ENCODE measurements at regions not wholly inside any gene's neighbourhood (a gene's known extent, or its start where the extent isn't known, plus 50 kb on each side); places are given as distances from the start of the nearest gene placed in this dataset.

GRCh38 chr2:12201369-12201768, 454.9 kb downstream of the LPIN1 start:
- H3K27me3 ChIP-seq (replicated peaks in 1 of 4; ENCODE audit: control extremely low read depth in 1 of 4, control insufficient read depth in 3 of 4, insufficient read depth in 4 of 4, low read length in 3 of 4) = no peaks in the 10 kb centered on the region
- no peak overlapping the region for H3K27ac ChIP-seq (ENCODE audit: low read length in 2 of 2)
- DNase-seq (no peak), ATAC-seq (ENCODE audit: low read depth) (no peak)
- no peaks in the 10 kb centered on the region for H3K36me3 ChIP-seq (replicated peaks in 1 of 2; ENCODE audit: control extremely low read depth in 1 of 2, control insufficient read depth in 1 of 2, extremely low read depth in 1 of 2, insufficient read depth in 2 of 2, low read length in 1 of 2)
- peaks cover 1 to 15% (median 9%) of the 10 kb centered on the region in 3 donors for H3K9me3 ChIP-seq (ENCODE audit: control extremely low read depth in 1 of 3, control insufficient read depth in 2 of 3, insufficient read depth in 1 of 3, low read length in 2 of 3)
- H3K4me1 ChIP-seq (ENCODE audit: control insufficient read depth in 2 of 2, insufficient read depth in 2 of 2, low read length in 2 of 2) = no peaks in the 10 kb centered on the region
- Mint-ChIP-seq H3K4me1 (peaks cover 5% of the 10 kb centered on the region), H3K4me3 (no peak overlapping the region), H3K27me3 (no peaks in the 10 kb centered on the region), H3K27ac (no peak overlapping the region), H3K9me3 (ENCODE audit: insufficient read depth) (peaks cover 6% of the 10 kb centered on the region)
- TF ChIP-seq EZH2 (IDR thresholded peaks at IDR 0.05; ENCODE audit: borderline replicate concordance, insufficient read depth, low read depth, low read length, poor library complexity, severe bottlenecking) = no peak
- TF ChIP-seq, protein P1, sequence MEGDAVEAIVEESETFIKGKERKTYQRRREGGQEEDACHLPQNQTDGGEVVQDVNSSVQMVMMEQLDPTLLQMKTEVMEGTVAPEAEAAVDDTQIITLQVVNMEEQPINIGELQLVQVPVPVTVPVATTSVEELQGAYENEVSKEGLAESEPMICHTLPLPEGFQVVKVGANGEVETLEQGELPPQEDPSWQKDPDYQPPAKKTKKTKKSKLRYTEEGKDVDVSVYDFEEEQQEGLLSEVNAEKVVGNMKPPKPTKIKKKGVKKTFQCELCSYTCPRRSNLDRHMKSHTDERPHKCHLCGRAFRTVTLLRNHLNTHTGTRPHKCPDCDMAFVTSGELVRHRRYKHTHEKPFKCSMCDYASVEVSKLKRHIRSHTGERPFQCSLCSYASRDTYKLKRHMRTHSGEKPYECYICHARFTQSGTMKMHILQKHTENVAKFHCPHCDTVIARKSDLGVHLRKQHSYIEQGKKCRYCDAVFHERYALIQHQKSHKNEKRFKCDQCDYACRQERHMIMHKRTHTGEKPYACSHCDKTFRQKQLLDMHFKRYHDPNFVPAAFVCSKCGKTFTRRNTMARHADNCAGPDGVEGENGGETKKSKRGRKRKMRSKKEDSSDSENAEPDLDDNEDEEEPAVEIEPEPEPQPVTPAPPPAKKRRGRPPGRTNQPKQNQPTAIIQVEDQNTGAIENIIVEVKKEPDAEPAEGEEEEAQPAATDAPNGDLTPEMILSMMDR (IDR thresholded peaks at IDR 0.05) = no peak
- no peak overlapping the region for H3K4me3 ChIP-seq (ENCODE audit: control extremely low read depth in 1 of 5, extremely low read depth in 1 of 5, insufficient read depth in 1 of 5, low read depth in 2 of 5, low read length in 4 of 5)
- H3K79me2 ChIP-seq (ENCODE audit: control insufficient read depth, insufficient read depth, low read length) = no peaks in the 10 kb centered on the region
- 80% methylated on average over 1 of the region's 6 CpGs for WGBS (ENCODE audit: insufficient coverage)
- no peak overlapping the region for H3K9ac ChIP-seq (ENCODE audit: low read length)
- ChIA-PET POLR2A (no interaction called here), CTCF (no interaction called here)
- intact Hi-C loops (cut with micrococcal nuclease) = no loop called here
- no peak overlapping the region for H3K4me2 ChIP-seq (replicated peaks; ENCODE audit: low read depth, low read length, poor library complexity, severe bottlenecking)
- no peak overlapping the region for H2AFZ ChIP-seq (ENCODE audit: insufficient read depth, low read depth, low read length, poor library complexity, severe bottlenecking)
- H4K20me1 ChIP-seq (ENCODE audit: control insufficient read depth, insufficient read depth, low read length, poor library complexity, severe bottlenecking) = no peaks in the 10 kb centered on the region

GRCh38 chr2:12202313-12203075, 456.1 kb downstream of the LPIN1 start:
- POLR2A ChIA-PET = no interaction called here
- Histone ChIP-seq H3K4me3 (ENCODE audit: control extremely low read depth in 1 of 5, extremely low read depth in 1 of 5, insufficient read depth in 1 of 5, low read depth in 2 of 5, low read length in 4 of 5) (no peak overlapping the region), H3K27me3 (replicated peaks in 1 of 4; ENCODE audit: control extremely low read depth in 1 of 4, control insufficient read depth in 3 of 4, insufficient read depth in 4 of 4, low read length in 3 of 4) (no peaks in the 10 kb centered on the region), H3K79me2 (ENCODE audit: control insufficient read depth, insufficient read depth, low read length) (no peaks in the 10 kb centered on the region), H3K9me3 (ENCODE audit: control extremely low read depth in 1 of 3, control insufficient read depth in 2 of 3, insufficient read depth in 1 of 3, low read length in 2 of 3) (peaks cover 1 to 11% (median 9%) of the 10 kb centered on the region in 3 donors), H3K36me3 (replicated peaks in 1 of 2; ENCODE audit: control extremely low read depth in 1 of 2, control insufficient read depth in 1 of 2, extremely low read depth in 1 of 2, insufficient read depth in 2 of 2, low read length in 1 of 2) (no peaks in the 10 kb centered on the region), H3K9ac (ENCODE audit: low read length) (no peak overlapping the region), H3K4me2 (replicated peaks; ENCODE audit: low read depth, low read length, poor library complexity, severe bottlenecking) (no peak overlapping the region), H4K20me1 (ENCODE audit: control insufficient read depth, insufficient read depth, low read length, poor library complexity, severe bottlenecking) (no peaks in the 10 kb centered on the region), H3K4me1 (ENCODE audit: control insufficient read depth in 2 of 2, insufficient read depth in 2 of 2, low read length in 2 of 2) (no peaks in the 10 kb centered on the region), H2AFZ (ENCODE audit: insufficient read depth, low read depth, low read length, poor library complexity, severe bottlenecking) (no peak overlapping the region), H3K27ac (ENCODE audit: low read length in 2 of 2) (no peak overlapping the region)
- no peak for TF ChIP-seq EZH2 (IDR thresholded peaks at IDR 0.05; ENCODE audit: borderline replicate concordance, insufficient read depth, low read depth, low read length, poor library complexity, severe bottlenecking)
- TF ChIP-seq, protein P1 (IDR thresholded peaks at IDR 0.05) = no peak
- CTCF ChIA-PET = no interaction called here
- intact Hi-C loops (cut with micrococcal nuclease) = no loop called here
- Mint-ChIP-seq H3K27ac (no peak overlapping the region), H3K27me3 (no peaks in the 10 kb centered on the region), H3K4me1 (peaks cover 5% of the 10 kb centered on the region), H3K9me3 (ENCODE audit: insufficient read depth) (peaks cover 6% of the 10 kb centered on the region), H3K4me3 (no peak overlapping the region)
- ATAC-seq (ENCODE audit: low read depth) = no peak
- DNase-seq = no peak
- WGBS (ENCODE audit: insufficient coverage) = 94% methylated on average over 9 of the region's 12 CpGs

All from B cell (primary cell).